ENCODE measurements at regions not wholly inside any gene's neighbourhood (a gene's known extent, or its start where the extent isn't known, plus 50 kb on each side); places are given as distances from the start of the nearest gene placed in this dataset.
A peak's percentile ranks its signal among the peaks of the same experiment; 100 is the strongest.
"Not testable (repeated sequence)": the region's sequence is repeated elsewhere in the genome, so short reads cannot be mapped to it uniquely, and the experiment has no call there.

GRCh38 chr1:60502506-60502905 lies 428.9 kb upstream of the C1orf87 start:
- DNase-seq, result no peak

GRCh38 chr1:60489916-60490480 lies 416.4 kb upstream of the C1orf87 start:
- DNase-seq, result not testable (repeated sequence)

GRCh38 chr1:60488847-60489246 lies 415.3 kb upstream of the C1orf87 start:
- no peak for DNase-seq

- DNase-seq, result no peak
Observed at GRCh38 chr1:60487565-60488345, 414.2 kb upstream of the C1orf87 start.

GRCh38 chr1:60483509-60483908 lies 409.9 kb upstream of the C1orf87 start:
- no peak for DNase-seq

- DNase-seq, result no peak
Observed at GRCh38 chr1:60470246-60470645, 396.7 kb upstream of the C1orf87 start.

- no peak for DNase-seq
Observed at GRCh38 chr1:60463786-60464185, 390.2 kb upstream of the C1orf87 start.

GRCh38 chr1:60463146-60463545 lies 389.6 kb upstream of the C1orf87 start:
- DNase-seq, result no peak

GRCh38 chr1:60461925-60462595 lies 388.5 kb upstream of the C1orf87 start:
- no peak for DNase-seq

GRCh38 chr1:60458111-60458510 lies 384.5 kb upstream of the C1orf87 start:
- DNase-seq, result no peak

- DNase-seq, result no peak
Observed at GRCh38 chr1:60449876-60450275, 376.3 kb upstream of the C1orf87 start.

- DNase-seq, result no peak
Observed at GRCh38 chr1:60448850-60449249, 375.3 kb upstream of the C1orf87 start.

- DNase-seq, result no peak
Observed at GRCh38 chr1:60444680-60445079, 371.1 kb upstream of the C1orf87 start.

GRCh38 chr1:60436186-60436585 lies 362.6 kb upstream of the C1orf87 start:
- DNase-seq, result no peak

- no peak for DNase-seq
Observed at GRCh38 chr1:60431593-60431992, 358.0 kb upstream of the C1orf87 start.

- no peak for DNase-seq
Observed at GRCh38 chr1:60430375-60430774, 356.8 kb upstream of the C1orf87 start.

GRCh38 chr1:60428127-60428526 lies 354.6 kb upstream of the C1orf87 start:
- peak; percentile 54 for DNase-seq

GRCh38 chr1:60427701-60428100 lies 354.1 kb upstream of the C1orf87 start:
- DNase-seq, result no peak

- DNase-seq, result no peak
Observed at GRCh38 chr1:60427194-60427593, 353.6 kb upstream of the C1orf87 start.

- peak; percentile 0 for DNase-seq
Observed at GRCh38 chr1:60425528-60425927, 352.0 kb upstream of the C1orf87 start.

- no peak for DNase-seq
Observed at GRCh38 chr1:60423146-60423780, 349.7 kb upstream of the C1orf87 start.

- DNase-seq, result no peak
Observed at GRCh38 chr1:60421965-60422364, 348.4 kb upstream of the C1orf87 start.

GRCh38 chr1:60419023-60419422 lies 345.5 kb upstream of the C1orf87 start:
- no peak for DNase-seq

- DNase-seq, result no peak
Observed at GRCh38 chr1:60415696-60416095, 342.1 kb upstream of the C1orf87 start.
